Hepatocyte (in vitro differentiated cells): ENCODE measurements at regions not wholly inside any gene's neighbourhood (a gene's known extent, or its start where the extent isn't known, plus 50 kb on each side); places are given as distances from the start of the nearest gene placed in this dataset.

Experiments
- EZH2 ChIP-seq: fragments of 200-600 bp; sonication (generic); IDR thresholded peaks from 2 replicates; pipeline ENCODE4 v1.6.1; 2016; ENCODE audit warnings: antibody characterized with exemption, mild to moderate bottlenecking, borderline replicate concordance
- EZH2phosphoT487 ChIP-seq: fragments of 200-600 bp; sonication (generic); IDR thresholded peaks from one replicate; pipeline ENCODE4 v1.6.1; 2018; ENCODE audit warnings: antibody characterized with exemption, mild to moderate bottlenecking, low read depth, moderate library complexity; ENCODE audit not compliant: unreplicated experiment, severe bottlenecking
- TF ChIP-seq, protein P1 (sequence below): fragments of 200-600 bp; sonication (generic); IDR thresholded peaks from 2 replicates; pipeline ENCODE4 v1.5.1; 2016; ENCODE audit warnings: antibody characterized with exemption, mild to moderate bottlenecking; ENCODE audit not compliant: poor library complexity

DNA sequence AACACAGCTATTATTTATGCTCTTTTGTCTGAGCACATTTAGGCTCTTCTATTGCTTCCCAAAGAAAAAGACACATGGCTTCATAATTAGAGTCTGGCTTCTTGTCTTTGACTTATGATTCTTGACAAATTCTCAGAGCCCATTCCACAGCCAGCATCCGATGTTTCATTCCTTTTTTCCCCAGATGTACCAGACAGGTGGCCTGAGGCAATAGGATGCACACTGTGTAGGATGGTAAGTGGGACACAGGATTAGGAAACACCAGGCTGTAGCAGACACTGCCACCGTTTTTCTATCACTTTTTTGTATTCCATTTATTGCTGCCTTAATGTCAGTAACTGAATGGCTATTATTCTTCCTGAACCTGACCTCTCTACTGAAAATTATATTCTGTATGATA is 188.9 kb upstream of the CDIN1 start:
- TF ChIP-seq, protein P1, sequence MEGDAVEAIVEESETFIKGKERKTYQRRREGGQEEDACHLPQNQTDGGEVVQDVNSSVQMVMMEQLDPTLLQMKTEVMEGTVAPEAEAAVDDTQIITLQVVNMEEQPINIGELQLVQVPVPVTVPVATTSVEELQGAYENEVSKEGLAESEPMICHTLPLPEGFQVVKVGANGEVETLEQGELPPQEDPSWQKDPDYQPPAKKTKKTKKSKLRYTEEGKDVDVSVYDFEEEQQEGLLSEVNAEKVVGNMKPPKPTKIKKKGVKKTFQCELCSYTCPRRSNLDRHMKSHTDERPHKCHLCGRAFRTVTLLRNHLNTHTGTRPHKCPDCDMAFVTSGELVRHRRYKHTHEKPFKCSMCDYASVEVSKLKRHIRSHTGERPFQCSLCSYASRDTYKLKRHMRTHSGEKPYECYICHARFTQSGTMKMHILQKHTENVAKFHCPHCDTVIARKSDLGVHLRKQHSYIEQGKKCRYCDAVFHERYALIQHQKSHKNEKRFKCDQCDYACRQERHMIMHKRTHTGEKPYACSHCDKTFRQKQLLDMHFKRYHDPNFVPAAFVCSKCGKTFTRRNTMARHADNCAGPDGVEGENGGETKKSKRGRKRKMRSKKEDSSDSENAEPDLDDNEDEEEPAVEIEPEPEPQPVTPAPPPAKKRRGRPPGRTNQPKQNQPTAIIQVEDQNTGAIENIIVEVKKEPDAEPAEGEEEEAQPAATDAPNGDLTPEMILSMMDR: no peak
- TF ChIP-seq EZH2: no peak
- TF ChIP-seq EZH2phosphoT487: no peak
